H1 (cell line): ENCODE measurements at regions not wholly inside any gene's neighbourhood (a gene's known extent, or its start where the extent isn't known, plus 50 kb on each side); places are given as distances from the start of the nearest gene placed in this dataset.

ENCODE experiments used
- HDAC6 ChIP-seq: IDR thresholded peaks from one replicate; pipeline ENCODE4 v1.7.1; 2012; ENCODE audit warnings: low read depth, mild to moderate bottlenecking, inconsistent platforms, low read length, moderate library complexity
- POLR2A ChIP-seq, 2 experiments: IDR thresholded peaks; 1 replicate in 1 of 2; 2 replicates in 1 of 2; pipeline ENCODE4 v1.6.1; 2011; ENCODE audit warnings: low read depth in 2 of 2, low read length in 2 of 2, mild to moderate bottlenecking in 2 of 2; ENCODE audit errors: control extremely low read depth in 1 of 2
- SP4 ChIP-seq: IDR thresholded peaks from 2 replicates; pipeline ENCODE4 v1.6.1; 2012; ENCODE audit warnings: low read length, inconsistent platforms
- USF2 ChIP-seq: IDR thresholded peaks from 2 replicates; pipeline ENCODE4 v1.6.1; 2011; ENCODE audit warnings: low read length, improper control_type of control experiment

DNA sequence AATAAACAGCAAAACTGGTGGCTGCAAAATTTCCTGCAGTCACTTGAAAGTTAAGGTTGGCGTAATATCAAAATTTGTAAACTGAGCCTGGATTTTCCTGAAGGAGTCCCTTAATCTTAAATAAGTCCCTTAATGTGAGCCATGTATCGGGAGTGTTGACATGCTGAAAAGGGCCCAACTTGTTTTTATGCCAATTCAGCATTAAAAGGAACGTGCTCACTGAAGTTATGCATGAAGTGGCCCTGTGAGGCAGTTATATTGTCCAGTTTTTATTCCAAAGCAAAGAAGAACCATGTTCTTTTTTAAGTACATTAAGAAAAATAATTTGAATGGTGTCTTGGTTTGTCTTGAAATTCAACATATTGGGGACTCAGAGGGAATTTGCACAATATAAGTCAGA lies 1766.9 kb downstream of the SLITRK1 start:
- TF ChIP-seq POLR2A (IDR thresholded peaks at IDR 0.05; ENCODE audit: control extremely low read depth in 1 of 2, low read depth in 2 of 2, low read length in 2 of 2) (no peak), HDAC6 (no peak), SP4 (no peak), USF2 (no peak)
